Spleen (tissue), 11 donors: ENCODE measurements at regions not wholly inside any gene's neighbourhood (a gene's known extent, or its start where the extent isn't known, plus 50 kb on each side); places are given as distances from the start of the nearest gene placed in this dataset.

ENCODE experiments used
- DNase-seq: peaks from one replicate; pipeline ENCODE4 v3.0.0-alpha.2; 2020
- H3K27ac ChIP-seq, 8 donors: fragments of 200-600 bp; sonication (generic) in 7 of 8; 1 replicate in 4 of 8; 2 replicates in 4 of 8; pipeline versions ENCODE4 v1.5.0 to v1.8.0; 2016 to 2021; ENCODE audit warnings: inconsistent platforms in 4 of 8, mild to moderate bottlenecking in 4 of 8, moderate library complexity in 1 of 8
- H3K27me3 ChIP-seq, 7 donors: fragments of 200-600 bp; sonication (generic) in 6 of 7; replicated peaks in 1 of 7; 1 replicate in 4 of 7; 2 replicates in 3 of 7; pipeline versions ENCODE4 v1.5.0 to v1.8.0; 2016 to 2021; ENCODE audit warnings: inconsistent platforms in 3 of 7, mild to moderate bottlenecking in 1 of 7
- H3K36me3 ChIP-seq, 6 donors: fragments of 200-600 bp; sonication (generic) in 5 of 6; 1 replicate in 4 of 6; 2 replicates in 2 of 6; pipeline versions ENCODE4 v1.5.0 to v1.8.0; 2016 to 2021; ENCODE audit warnings: inconsistent platforms in 2 of 6
- H3K4me1 ChIP-seq, 6 donors: fragments of 200-600 bp; sonication (generic) in 5 of 6; 1 replicate in 3 of 6; 2 replicates in 3 of 6; pipeline versions ENCODE4 v1.5.0 to v1.8.0; 2016 to 2021; ENCODE audit warnings: inconsistent platforms in 3 of 6
- H3K4me3 ChIP-seq, 8 donors: fragments of 200-600 bp; sonication (generic) in 7 of 8; 1 replicate in 4 of 8; 2 replicates in 4 of 8; pipeline versions ENCODE4 v1.5.0 to v1.8.0; 2016 to 2021; ENCODE audit warnings: inconsistent platforms in 4 of 8, mild to moderate bottlenecking in 4 of 8, moderate library complexity in 2 of 8
- H3K9me3 ChIP-seq, 8 donors: fragments of 200-600 bp; sonication (generic) in 7 of 8; 1 replicate in 4 of 8; 2 replicates in 4 of 8; pipeline versions ENCODE4 v1.5.0 to v1.8.0; 2016 to 2021; ENCODE audit warnings: inconsistent platforms in 4 of 8
- POLR2A ChIP-seq, 3 donors: fragments of 450-650 bp; IDR thresholded peaks; one replicate each; pipeline ENCODE4 v1.5.1; 2017; ENCODE audit warnings: antibody characterized with exemption in 3 of 3, mild to moderate bottlenecking in 1 of 3
- POLR2AphosphoS5 ChIP-seq, 3 donors: sonication (generic); formaldehyde crosslinking; IDR thresholded peaks; one replicate each; pipeline ENCODE4 v1.5.1; 2017; ENCODE audit warnings: antibody characterized with exemption in 3 of 3
- WGBS, 5 donors: extraction: QIAGEN DNeasy Blood & Tissue Kit in 3 of 5; methylation state at CpG; one replicate each; pipeline versions ENCODE4 v1.1.5 to v1.1.7; 2013 to 2018; 5-methylcytosine and 5-hydroxymethylcytosine counted together
- intact Hi-C: fragments of 100-400 bp; cut with DNase I; formaldehyde crosslinking; loops from one replicate; pipeline ENCODE4 v1.15.0; 2023; ENCODE audit warnings: low total_unique reads
- TF ChIP-seq, protein P1 (sequence below), 11 experiments: fragments of 200-600 bp in 7 of 11; fragments of 450-650 bp in 4 of 11; sonication (generic) in 4 of 11; IDR thresholded peaks in 8 of 11; conservative IDR thresholded peaks in 3 of 11; 1 replicate in 7 of 11; 2 replicates in 4 of 11; pipeline versions ENCODE4 v1.4.0 to v1.8.0; 2016 to 2021; ENCODE audit warnings: antibody characterized with exemption in 11 of 11, inconsistent platforms in 4 of 11, mild to moderate bottlenecking in 1 of 11
- donor health status: healthy with polysubstance abuse.
- donor health status: DM: no; HTN: no; CAD: no; lungs with moderate emphysema.
- donor health status: DM: no; HTN: no; CAD: no.
- donor health status: Bipolar disorder and iron deficiency.
- donor health status: healthy.
- donor health status: DM: no; HTN: no; CAD: no.
- donor health status: DM: yes; HTN: yes; CAD: no.

- Histone ChIP-seq H3K9me3 (peaks cover 0 to 35% (median 21%) of the 10 kb centered on the region in 8 donors), H3K27ac (no peak overlapping the region), H3K27me3 (no peaks in the 10 kb centered on the region), H3K4me3 (no peak overlapping the region), H3K4me1 (no peaks in the 10 kb centered on the region), H3K36me3 (no peaks in the 10 kb centered on the region)
- no peak for TF ChIP-seq POLR2A (IDR thresholded peaks at IDR 0.05)
- TF ChIP-seq, protein P1, sequence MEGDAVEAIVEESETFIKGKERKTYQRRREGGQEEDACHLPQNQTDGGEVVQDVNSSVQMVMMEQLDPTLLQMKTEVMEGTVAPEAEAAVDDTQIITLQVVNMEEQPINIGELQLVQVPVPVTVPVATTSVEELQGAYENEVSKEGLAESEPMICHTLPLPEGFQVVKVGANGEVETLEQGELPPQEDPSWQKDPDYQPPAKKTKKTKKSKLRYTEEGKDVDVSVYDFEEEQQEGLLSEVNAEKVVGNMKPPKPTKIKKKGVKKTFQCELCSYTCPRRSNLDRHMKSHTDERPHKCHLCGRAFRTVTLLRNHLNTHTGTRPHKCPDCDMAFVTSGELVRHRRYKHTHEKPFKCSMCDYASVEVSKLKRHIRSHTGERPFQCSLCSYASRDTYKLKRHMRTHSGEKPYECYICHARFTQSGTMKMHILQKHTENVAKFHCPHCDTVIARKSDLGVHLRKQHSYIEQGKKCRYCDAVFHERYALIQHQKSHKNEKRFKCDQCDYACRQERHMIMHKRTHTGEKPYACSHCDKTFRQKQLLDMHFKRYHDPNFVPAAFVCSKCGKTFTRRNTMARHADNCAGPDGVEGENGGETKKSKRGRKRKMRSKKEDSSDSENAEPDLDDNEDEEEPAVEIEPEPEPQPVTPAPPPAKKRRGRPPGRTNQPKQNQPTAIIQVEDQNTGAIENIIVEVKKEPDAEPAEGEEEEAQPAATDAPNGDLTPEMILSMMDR (IDR thresholded peaks at IDR 0.05 in 8 of 11, conservative IDR thresholded peaks at IDR 0.05 in 3 of 11): no peak
- TF ChIP-seq POLR2AphosphoS5 (IDR thresholded peaks at IDR 0.05): no peak
- DNase-seq: no peak
- WGBS, 5 donors: 69 to 93% (median 76%) methylated on average over 7 of the region's 7 CpGs
- intact Hi-C loops: no loop called here
Observed at GRCh38 chr3:81154611-81155143, 606.8 kb downstream of the GBE1 start.

- H3K9me3 ChIP-seq: peaks cover 0 to 30% (median 15%) of the 10 kb centered on the region in 8 donors
- no peak for DNase-seq
- no peak overlapping the region for H3K4me3 ChIP-seq
- TF ChIP-seq POLR2A (IDR thresholded peaks at IDR 0.05) (no peak), POLR2AphosphoS5 (IDR thresholded peaks at IDR 0.05) (no peak)
- TF ChIP-seq, protein P1 (IDR thresholded peaks at IDR 0.05 in 8 of 11, conservative IDR thresholded peaks at IDR 0.05 in 3 of 11): no peak
- no peaks in the 10 kb centered on the region for H3K27me3 ChIP-seq
- no peaks in the 10 kb centered on the region for H3K4me1 ChIP-seq
- 72 to 85% (median 77%) methylated on average over 2 of the region's 2 CpGs for WGBS, 5 donors
- no peak overlapping the region for H3K27ac ChIP-seq
- H3K36me3 ChIP-seq: no peaks in the 10 kb centered on the region
- intact Hi-C loops: no loop called here
Observed at GRCh38 chr3:81152156-81152555, 609.3 kb downstream of the GBE1 start.

DNA sequence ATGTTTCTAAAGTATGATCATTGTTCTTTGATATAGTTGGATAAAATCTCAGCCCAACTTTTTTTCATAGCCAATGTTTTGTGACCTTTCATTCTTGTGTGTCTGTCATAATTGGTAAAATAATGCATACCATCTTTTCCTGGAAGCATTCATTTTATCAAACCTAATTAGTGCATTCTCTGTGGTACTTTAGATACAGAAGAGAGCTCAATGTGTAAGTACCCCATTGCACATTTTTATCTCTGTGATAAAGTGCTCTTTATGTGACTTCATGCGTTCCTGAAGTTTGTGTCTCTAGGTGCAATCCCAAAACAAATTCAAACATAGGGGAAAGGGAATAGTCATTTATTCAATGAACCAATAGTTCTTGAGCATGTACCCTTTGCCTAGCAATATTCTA, 628.5 kb downstream of the GBE1 start:
- WGBS, 5 donors: 93 to 96% (median 96%) methylated on average over 1 of the region's 1 CpG
- no peak overlapping the region for H3K27ac ChIP-seq
- DNase-seq: no peak
- TF ChIP-seq POLR2AphosphoS5 (IDR thresholded peaks at IDR 0.05): no peak
- TF ChIP-seq, protein P1 (IDR thresholded peaks at IDR 0.05 in 8 of 11, conservative IDR thresholded peaks at IDR 0.05 in 3 of 11): no peak
- no peak for TF ChIP-seq POLR2A (IDR thresholded peaks at IDR 0.05)
- peaks cover 0 to 28% (median 14%) of the 10 kb centered on the region in 8 donors for H3K9me3 ChIP-seq
- no peaks in the 10 kb centered on the region for H3K27me3 ChIP-seq
- no peaks in the 10 kb centered on the region for H3K36me3 ChIP-seq
- intact Hi-C loops: no loop called here
- H3K4me1 ChIP-seq: no peaks in the 10 kb centered on the region
- no peak overlapping the region for H3K4me3 ChIP-seq

DNA sequence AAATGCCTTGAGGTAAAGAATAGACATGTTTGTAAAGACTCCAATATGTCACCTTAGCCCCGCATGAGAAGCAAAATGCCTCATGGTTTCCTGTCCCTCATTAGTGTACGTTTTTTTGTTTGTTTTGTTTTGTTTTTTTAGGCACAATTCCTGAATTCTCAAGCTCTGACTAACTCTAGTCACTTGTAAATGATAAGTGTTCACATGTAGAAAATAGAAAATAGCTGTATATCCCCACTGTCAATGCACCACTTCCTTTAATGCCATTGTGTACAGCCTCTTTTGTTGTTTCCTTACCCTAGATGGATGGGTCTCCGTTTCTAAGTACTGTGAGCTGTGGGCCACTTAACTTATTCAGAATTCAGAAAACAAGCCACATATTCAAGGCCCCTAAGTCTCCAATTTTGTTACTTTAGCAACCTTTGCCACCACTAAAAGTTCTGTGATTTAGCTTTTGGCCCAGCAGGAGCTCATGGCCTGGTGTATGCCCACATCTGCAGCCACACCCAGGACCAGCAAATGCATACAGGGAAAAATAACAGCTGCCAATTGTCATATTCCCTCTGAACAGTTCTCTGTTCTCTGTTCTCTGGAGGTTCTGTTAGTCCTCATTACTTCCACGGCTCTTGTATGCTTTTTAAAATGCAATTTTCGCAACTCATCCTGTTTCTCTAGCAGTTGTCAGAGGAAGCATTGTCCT, 655.5 kb downstream of the GBE1 start:
- intact Hi-C loops: no loop called here
- Histone ChIP-seq H3K36me3 (no peaks in the 10 kb centered on the region), H3K27me3 (no peaks in the 10 kb centered on the region), H3K9me3 (peaks cover 0 to 7% (median 0%) of the 10 kb centered on the region in 8 donors), H3K4me1 (no peaks in the 10 kb centered on the region), H3K27ac (no peak overlapping the region), H3K4me3 (no peak overlapping the region)
- TF ChIP-seq POLR2AphosphoS5 (IDR thresholded peaks at IDR 0.05): no peak
- TF ChIP-seq, protein P1 (IDR thresholded peaks at IDR 0.05 in 8 of 11, conservative IDR thresholded peaks at IDR 0.05 in 3 of 11): no peak
- no peak for TF ChIP-seq POLR2A (IDR thresholded peaks at IDR 0.05)
- no peak for DNase-seq
- 37 to 52% (median 45%) methylated on average over 5 of the region's 5 CpGs for whole genome bisulfite sequencing, 5 donors
